ENCODE measurements at regions not wholly inside any gene's neighbourhood (a gene's known extent, or its start where the extent isn't known, plus 50 kb on each side); places are given as distances from the start of the nearest gene placed in this dataset.

- no peak for TF ChIP-seq SPI1 (IDR thresholded peaks at IDR 0.05; ENCODE audit: low read depth, low read length)
- no peak for TF ChIP-seq TAF1 (IDR thresholded peaks at IDR 0.05; ENCODE audit: low read depth, low read length)
- no peak for TF ChIP-seq POLR2A (IDR thresholded peaks at IDR 0.05; ENCODE audit: low read depth, low read length)
- no peak for TF ChIP-seq POLR2AphosphoS5 (IDR thresholded peaks at IDR 0.05; ENCODE audit: low read depth, low read length)
Observed at GRCh38 chr9:102700936-102701335, 294.2 kb upstream of the CYLC2 start.

Data from GM12891 (cell line).